H1 (cell line): ENCODE measurements at regions not wholly inside any gene's neighbourhood (a gene's known extent, or its start where the extent isn't known, plus 50 kb on each side); places are given as distances from the start of the nearest gene placed in this dataset.
A peak's percentile ranks its signal among the peaks of the same experiment; 100 is the strongest.

Experiments
- CBX5 ChIP-seq: fragments of 300-800, 300-1000 bp; sonication (generic); IDR thresholded peaks from 2 replicates; pipeline ENCODE4 v1.7.1; 2016; ENCODE audit warnings: antibody characterized with exemption, low read length, low read depth
- MAFK ChIP-seq: IDR thresholded peaks from 2 replicates; pipeline ENCODE4 v1.6.1; 2012; ENCODE audit warnings: low read depth, mild to moderate bottlenecking, improper control_type of control experiment, low read length
- POU5F1 ChIP-seq: IDR thresholded peaks from 2 replicates; pipeline ENCODE4 v1.6.1; 2011; ENCODE audit warnings: low read depth, mild to moderate bottlenecking, low read length, moderate library complexity
- RBBP5 ChIP-seq: IDR thresholded peaks from 2 replicates; pipeline ENCODE4 v1.7.1; 2012; ENCODE audit warnings: low read depth, mild to moderate bottlenecking, inconsistent platforms, low read length, moderate library complexity, borderline replicate concordance
- RXRA ChIP-seq: IDR thresholded peaks from 2 replicates; pipeline ENCODE4 v1.6.1; 2011; ENCODE audit warnings: low read depth, mild to moderate bottlenecking, low read length, moderate library complexity; ENCODE audit not compliant: insufficient read depth
- SIN3A ChIP-seq, 2 experiments: IDR thresholded peaks in 1 of 2; conservative IDR thresholded peaks in 1 of 2; 2 replicates each; pipeline ENCODE4 v1.6.1; 2011 to 2012; ENCODE audit warnings: low read length in 2 of 2, improper control_type of control experiment in 1 of 2, low read depth in 1 of 2, mild to moderate bottlenecking in 1 of 2
- TAF1 ChIP-seq: IDR thresholded peaks from 2 replicates; pipeline ENCODE4 v1.6.1; 2011; ENCODE audit warnings: mild to moderate bottlenecking, low read depth, low read length
- TCF12 ChIP-seq: IDR thresholded peaks from 2 replicates; pipeline ENCODE4 v1.6.1; 2011; ENCODE audit warnings: low read depth, mild to moderate bottlenecking, low read length

- TF ChIP-seq MAFK (no peak), POU5F1 (no peak), RXRA (no peak), TCF12 (no peak), TAF1 (no peak), SIN3A (conservative IDR thresholded peaks at IDR 0.05 in 1 of 2, IDR thresholded peaks at IDR 0.05 in 1 of 2; ENCODE audit: low read depth in 1 of 2, low read length in 2 of 2) (0 out of 4 replicates have a peak, but pooled peaks of 1 of the 2 experiments have one; percentile 17), RBBP5 (no peak), CBX5 (no peak)
Observed at GRCh38 chr10:101284101-101284743, 55.0 kb upstream of the LBX1 start (continued).
